Right lobe of liver (tissue), 6 donors: ENCODE measurements at regions not wholly inside any gene's neighbourhood (a gene's known extent, or its start where the extent isn't known, plus 50 kb on each side); places are given as distances from the start of the nearest gene placed in this dataset.

Experiments used
- ATAC-seq, 4 donors: fragments of 200-7000 bp; cut with Tn5 transposase; one replicate each; pipeline ENCODE4 v1.9.1; 2020; ENCODE audit warnings: mild to moderate bottlenecking in 4 of 4, moderate library complexity in 4 of 4
- DNase-seq, 3 donors: peaks; one replicate each; pipeline ENCODE4 v3.0.0-alpha.2; 2020
- H3K27ac ChIP-seq, 3 donors: fragments of 200-600 bp; one replicate each; pipeline ENCODE4 v1.8.0; 2022
- H3K27me3 ChIP-seq, 2 donors: fragments of 200-600 bp; one replicate each; pipeline ENCODE4 v1.8.0; 2022
- H3K36me3 ChIP-seq, 4 donors: fragments of 200-600 bp; sonication (generic) in 1 of 4; one replicate each; pipeline versions ENCODE4 v1.5.1 to v1.8.0; 2017 to 2022; ENCODE audit warnings: control low read depth in 1 of 4
- H3K4me1 ChIP-seq, 4 donors: fragments of 200-600 bp; sonication (generic) in 1 of 4; one replicate each; pipeline versions ENCODE4 v1.5.1 to v1.8.0; 2017 to 2022; ENCODE audit warnings: control low read depth in 1 of 4
- H3K4me3 ChIP-seq, 3 donors: fragments of 200-600 bp; one replicate each; pipeline ENCODE4 v1.8.0; 2022
- H3K9me3 ChIP-seq, 4 donors: fragments of 200-600 bp; sonication (generic) in 1 of 4; one replicate each; pipeline versions ENCODE4 v1.5.1 to v1.8.0; 2017 to 2022; ENCODE audit warnings: control low read depth in 1 of 4
- POLR2A ChIP-seq: fragments of 450-650 bp; IDR thresholded peaks from one replicate; pipeline ENCODE4 v1.6.1; 2017; ENCODE audit warnings: antibody characterized with exemption, mild to moderate bottlenecking
- WGBS: methylation state at CpG from one replicate; pipeline ENCODE4 v1.1.6; 2018; ENCODE audit warnings: low coverage, low lambda C conversion rate; ENCODE audit not compliant: insufficient coverage; ENCODE audit errors: missing lambda C conversion rate; 5-methylcytosine and 5-hydroxymethylcytosine counted together
- intact Hi-C, 2 donors: fragments of 100-400 bp; cut with DNase I; formaldehyde crosslinking; loops; one replicate each; pipeline versions ENCODE4 v1.11.2 to v1.14.1; 2022
- TF ChIP-seq, protein P1 (sequence below), 4 donors: fragments of 200-600 bp in 3 of 4; fragments of 450-650 bp in 1 of 4; IDR thresholded peaks; one replicate each; pipeline versions ENCODE4 v1.5.1 to v1.8.0; 2016 to 2022; ENCODE audit warnings: antibody characterized with exemption in 4 of 4, mild to moderate bottlenecking in 2 of 4
- donor health status: DM: no; HTN: yes; CAD: no.
- donor health status: DM: no; HTN: no; CAD: no.
- donor health status: DM: no; HTN: no; CAD: no.
- donor health status: DM: no; HTN: yes; CAD: no.
- donor health status: DM: no; HTN: yes; CAD: no.

DNA sequence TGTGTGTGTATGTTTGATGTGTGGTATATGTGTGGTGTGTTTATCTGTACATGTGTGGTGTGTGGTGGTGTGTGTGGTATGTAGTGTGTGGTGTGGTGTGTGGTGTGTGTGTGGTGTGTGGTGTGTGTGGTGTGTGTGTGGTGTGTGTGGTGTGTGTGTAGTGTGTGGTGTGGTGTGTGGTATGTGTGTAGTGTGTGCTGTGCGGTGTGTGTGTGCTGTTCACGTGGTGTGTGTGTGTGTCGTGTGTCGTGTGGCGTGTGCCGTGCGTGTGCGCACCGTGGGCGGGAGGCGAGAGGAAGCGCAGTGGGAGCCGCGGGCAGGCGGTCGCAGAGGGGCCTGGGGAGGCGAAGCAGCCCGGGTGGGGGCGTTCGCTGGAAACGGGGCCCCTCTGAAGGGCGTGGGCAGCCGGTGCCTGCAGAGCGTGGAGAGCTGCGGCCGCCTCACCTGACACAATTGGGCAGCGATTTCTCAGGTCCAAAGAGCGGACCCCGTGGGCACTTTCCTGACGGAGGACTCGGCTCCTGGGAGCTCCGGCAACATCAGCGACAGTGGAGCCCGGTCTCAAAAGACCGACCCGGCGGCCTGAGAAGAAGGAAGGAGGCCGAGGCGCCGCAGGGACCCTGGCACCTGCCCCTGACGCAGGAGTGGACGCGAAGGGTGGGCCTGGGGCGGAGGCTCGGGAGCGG is 741.1 kb upstream of the SALL3 start:
- peak in 1 of 4 donors; percentile 39 for ATAC-seq
- no peaks in the 10 kb centered on the region for H3K36me3 ChIP-seq
- WGBS: 91% methylated on average over 32 of the region's 46 CpGs
- H3K27me3 ChIP-seq: no peaks in the 10 kb centered on the region
- no peaks in the 10 kb centered on the region for H3K9me3 ChIP-seq
- no peak for DNase-seq
- TF ChIP-seq POLR2A: no peak
- H3K4me1 ChIP-seq: no peaks in the 10 kb centered on the region
- no peak overlapping the region for H3K4me3 ChIP-seq
- no peak overlapping the region for H3K27ac ChIP-seq
- intact Hi-C loops: loop anchor here in 1 of 2 donors (10.0 kb wide), 2 partner anchors 64 to 184 kb away; no protein-coding TSS in a partner anchor

- DNase-seq: no peak
- H3K27ac ChIP-seq: no peak overlapping the region
- no peaks in the 10 kb centered on the region for H3K9me3 ChIP-seq
- ATAC-seq: peak in 1 of 4 donors; percentile 26
- H3K4me1 ChIP-seq: no peaks in the 10 kb centered on the region
- intact Hi-C loops: loop anchor here in 1 of 2 donors (10.0 kb wide), 2 partner anchors 64 to 184 kb away; no protein-coding TSS in a partner anchor
- no peak overlapping the region for H3K4me3 ChIP-seq
- no peaks in the 10 kb centered on the region for H3K27me3 ChIP-seq
- TF ChIP-seq, protein P1, sequence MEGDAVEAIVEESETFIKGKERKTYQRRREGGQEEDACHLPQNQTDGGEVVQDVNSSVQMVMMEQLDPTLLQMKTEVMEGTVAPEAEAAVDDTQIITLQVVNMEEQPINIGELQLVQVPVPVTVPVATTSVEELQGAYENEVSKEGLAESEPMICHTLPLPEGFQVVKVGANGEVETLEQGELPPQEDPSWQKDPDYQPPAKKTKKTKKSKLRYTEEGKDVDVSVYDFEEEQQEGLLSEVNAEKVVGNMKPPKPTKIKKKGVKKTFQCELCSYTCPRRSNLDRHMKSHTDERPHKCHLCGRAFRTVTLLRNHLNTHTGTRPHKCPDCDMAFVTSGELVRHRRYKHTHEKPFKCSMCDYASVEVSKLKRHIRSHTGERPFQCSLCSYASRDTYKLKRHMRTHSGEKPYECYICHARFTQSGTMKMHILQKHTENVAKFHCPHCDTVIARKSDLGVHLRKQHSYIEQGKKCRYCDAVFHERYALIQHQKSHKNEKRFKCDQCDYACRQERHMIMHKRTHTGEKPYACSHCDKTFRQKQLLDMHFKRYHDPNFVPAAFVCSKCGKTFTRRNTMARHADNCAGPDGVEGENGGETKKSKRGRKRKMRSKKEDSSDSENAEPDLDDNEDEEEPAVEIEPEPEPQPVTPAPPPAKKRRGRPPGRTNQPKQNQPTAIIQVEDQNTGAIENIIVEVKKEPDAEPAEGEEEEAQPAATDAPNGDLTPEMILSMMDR (IDR thresholded peaks at IDR 0.05): no peak
- no peak for TF ChIP-seq POLR2A
- H3K36me3 ChIP-seq: no peaks in the 10 kb centered on the region
- WGBS: 90% methylated on average over 12 of the region's 17 CpGs
Measured at GRCh38 chr18:78239090-78239457, 740.5 kb upstream of the SALL3 start.

DNA sequence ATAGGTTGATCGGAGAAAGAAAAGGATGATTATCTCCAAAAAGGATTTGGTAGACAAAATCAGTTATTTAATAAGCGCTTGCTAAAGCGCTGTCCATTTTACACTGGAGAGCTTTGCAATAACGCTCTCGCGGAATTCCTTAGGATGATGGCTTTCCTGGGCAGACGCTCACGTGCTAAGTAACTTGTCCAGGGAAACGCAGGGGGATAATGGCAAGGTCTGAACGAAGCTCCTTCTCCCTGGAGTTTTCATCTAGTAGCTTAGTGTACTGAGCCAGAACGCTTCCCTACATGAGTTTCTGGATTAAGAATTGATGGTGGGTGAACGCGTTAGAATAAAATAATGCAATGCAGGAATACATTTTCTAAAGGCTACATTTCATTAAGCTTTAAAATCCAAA is 739.5 kb upstream of the SALL3 start:
- Histone ChIP-seq H3K4me1 (no peaks in the 10 kb centered on the region), H3K4me3 (no peak overlapping the region), H3K9me3 (no peaks in the 10 kb centered on the region), H3K27me3 (no peaks in the 10 kb centered on the region), H3K27ac (no peak overlapping the region), H3K36me3 (no peaks in the 10 kb centered on the region)
- no peak for TF ChIP-seq POLR2A
- TF ChIP-seq, protein P1 (IDR thresholded peaks at IDR 0.05): no peak
- no peak for DNase-seq
- WGBS: 84% methylated on average over 13 of the region's 13 CpGs
- intact Hi-C loops: no loop called here
- no peak for ATAC-seq

DNA sequence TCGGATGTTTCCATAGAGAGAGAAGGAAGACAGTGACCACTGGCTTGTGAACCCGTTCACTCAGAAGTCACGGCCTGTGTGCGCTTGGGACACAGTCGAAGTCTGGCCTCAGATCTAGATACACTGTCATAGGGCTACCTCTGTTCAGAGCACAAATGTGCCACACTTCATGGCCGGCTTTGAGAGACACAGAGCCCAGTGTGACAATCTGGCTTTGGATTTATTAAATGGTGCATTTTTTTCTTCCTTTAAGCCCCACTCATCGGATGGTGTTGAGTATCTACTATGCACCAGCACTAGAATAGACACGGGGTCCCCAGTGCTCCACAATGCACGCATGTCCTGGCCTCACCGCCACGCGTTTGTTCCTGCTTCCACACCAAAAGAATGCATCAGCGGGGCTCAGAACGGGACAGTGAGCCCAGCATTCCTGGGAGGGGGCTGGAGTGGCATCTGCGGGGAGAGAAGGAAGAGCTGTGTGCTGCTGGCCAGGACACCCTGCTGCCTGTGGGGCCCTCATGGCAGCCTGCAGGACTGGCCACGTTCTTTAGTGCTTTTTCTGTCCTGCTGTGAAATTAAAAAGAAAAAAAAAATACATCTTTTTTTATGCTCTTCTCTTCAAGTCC is 738.9 kb upstream of the SALL3 start:
- H3K4me3 ChIP-seq: no peak overlapping the region
- intact Hi-C loops: no loop called here
- ATAC-seq (no peak), DNase-seq (no peak)
- no peak overlapping the region for H3K27ac ChIP-seq
- no peaks in the 10 kb centered on the region for H3K27me3 ChIP-seq
- H3K36me3 ChIP-seq: no peaks in the 10 kb centered on the region
- no peaks in the 10 kb centered on the region for H3K4me1 ChIP-seq
- TF ChIP-seq POLR2A: no peak
- 55% methylated on average over 14 of the region's 16 CpGs for WGBS
- H3K9me3 ChIP-seq: no peaks in the 10 kb centered on the region

DNA sequence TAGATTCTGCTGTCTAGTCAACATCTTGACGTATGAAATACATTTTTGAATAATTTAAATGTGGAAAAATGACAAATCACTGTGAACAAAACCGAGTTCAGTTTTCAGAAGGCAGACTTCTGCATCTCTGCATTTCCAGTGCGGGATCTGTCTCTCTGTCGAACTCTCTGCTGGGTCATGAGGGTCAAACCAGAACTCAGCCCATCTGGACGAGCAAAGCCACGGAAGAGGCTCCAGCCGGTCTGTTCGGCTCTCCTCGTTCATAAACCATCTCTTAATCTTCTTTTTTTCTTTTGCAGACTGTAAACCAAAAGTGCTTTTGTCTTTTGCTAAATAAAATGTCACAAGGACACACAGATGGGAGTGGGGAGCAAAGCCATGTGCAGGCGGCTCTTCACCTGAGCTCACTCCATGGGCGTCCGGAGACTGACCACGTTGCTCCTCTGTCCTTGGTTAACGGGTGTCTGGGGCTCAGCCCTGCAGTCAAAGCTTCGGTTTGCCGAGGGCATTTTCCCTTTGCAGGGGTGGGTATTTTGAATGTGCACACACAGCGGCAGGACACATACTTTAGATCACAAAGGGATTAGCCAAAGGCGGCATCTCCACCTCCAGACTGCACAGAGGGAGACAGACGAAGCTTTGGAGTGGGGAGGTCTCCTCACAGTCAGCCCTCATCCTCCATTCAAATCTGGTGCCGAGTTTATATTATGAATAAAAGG is 737.9 kb upstream of the SALL3 start:
- intact Hi-C loops: no loop called here
- WGBS: 39% methylated on average over 14 of the region's 20 CpGs
- Histone ChIP-seq H3K9me3 (no peaks in the 10 kb centered on the region), H3K27ac (no peak overlapping the region), H3K36me3 (no peaks in the 10 kb centered on the region), H3K4me1 (no peaks in the 10 kb centered on the region), H3K4me3 (no peak overlapping the region), H3K27me3 (no peaks in the 10 kb centered on the region)
- TF ChIP-seq, protein P1 (IDR thresholded peaks at IDR 0.05): no peak
- TF ChIP-seq POLR2A: no peak
- ATAC-seq: peak in 1 of 4 donors; percentile 27
- DNase-seq: no peak
